Endothelial cell of umbilical vein (primary cell): ENCODE measurements at regions not wholly inside any gene's neighbourhood (a gene's known extent, or its start where the extent isn't known, plus 50 kb on each side); places are given as distances from the start of the nearest gene placed in this dataset.

Experiments used
- BruUV-seq: library from RNA; stranded (reverse); fragments of 400-500 nt; replicated peaks from 2 replicates; lab custom pipeline; 2021; lab: Mats Ljungman, UMichigan
- CTCF ChIA-PET: fragments of 300-600, 350-600 bp; sonication (Branson Sonifier 250); formaldehyde crosslinking; loops from one replicate; lab custom pipeline; 2021; ENCODE audit warnings: antibody characterized with exemption, inconsistent platforms; lab: Charles Lee
- POLR2A ChIA-PET: fragments of 300-600, 350-600 bp; sonication (Branson Sonifier 250); formaldehyde crosslinking; loops from one replicate; lab custom pipeline; 2021; ENCODE audit warnings: antibody characterized with exemption, inconsistent platforms; lab: Charles Lee
- DNase-seq: peaks from one replicate; pipeline ENCODE4 v3.0.0-alpha.2; 2011; ENCODE audit warnings: low read depth, low spot score
- FAIRE-seq: peaks from 2 replicates; lab custom pipeline; 2011; peaks lifted over from hg19 to GRCh38; lab: Jason Lieb, UNC
- H2AFZ ChIP-seq: 2 replicates; pipeline ENCODE4 v1.6.0; 2012; ENCODE audit warnings: low read depth, low read length, control low read depth, inconsistent platforms
- H3K27ac ChIP-seq: 2 replicates; pipeline ENCODE4 v1.5.1; 2011; ENCODE audit warnings: low read depth, mild to moderate bottlenecking, control low read depth, low read length, moderate library complexity; ENCODE audit not compliant: insufficient read depth
- H3K27me3 ChIP-seq, 2 experiments: 2 replicates each; pipeline versions ENCODE4 v1.6.0 to v1.6.1; 2011; ENCODE audit warnings: low read length in 2 of 2, mixed read lengths in 1 of 2; ENCODE audit not compliant: control insufficient read depth in 2 of 2, insufficient read depth in 2 of 2
- H3K36me3 ChIP-seq, 2 experiments: 2 replicates in 1 of 2; 3 replicates in 1 of 2; pipeline ENCODE4 v1.5.1; 2011; ENCODE audit warnings: low read length in 2 of 2, mild to moderate bottlenecking in 1 of 2, moderate library complexity in 1 of 2; ENCODE audit not compliant: control insufficient read depth in 2 of 2, insufficient read depth in 2 of 2; ENCODE audit errors: extremely low read depth in 1 of 2
- H3K4me1 ChIP-seq: 3 replicates; pipeline ENCODE4 v1.5.1; 2011; ENCODE audit warnings: mild to moderate bottlenecking, low read length; ENCODE audit not compliant: control insufficient read depth, insufficient read depth; ENCODE audit errors: extremely low read depth
- H3K4me2 ChIP-seq: 2 replicates; pipeline ENCODE4 v1.6.1; 2011; ENCODE audit warnings: low read length, control low read depth, mixed read lengths; ENCODE audit not compliant: insufficient read depth
- H3K4me3 ChIP-seq, 3 experiments: fragments of 200-600 bp in 1 of 3; sonication (generic), shearing (Covaris generic) in 1 of 3; replicated peaks in 1 of 3; 2 replicates each; pipeline ENCODE4 v1.5.1; 2011 to 2016; ENCODE audit warnings: control low read depth in 3 of 3, low read length in 3 of 3, mild to moderate bottlenecking in 2 of 3, inconsistent platforms in 1 of 3, low read depth in 1 of 3, moderate library complexity in 1 of 3; ENCODE audit not compliant: insufficient read depth in 1 of 3
- H3K79me2 ChIP-seq: 2 replicates; pipeline ENCODE4 v1.6.0; 2012; ENCODE audit warnings: low read length, inconsistent platforms; ENCODE audit not compliant: control insufficient read depth, insufficient read depth
- H3K9ac ChIP-seq: replicated peaks from 2 replicates; pipeline ENCODE3; 2011; ENCODE audit warnings: low read length, control low read depth; ENCODE audit not compliant: insufficient read depth; ENCODE audit errors: extremely low read depth
- H3K9me1 ChIP-seq: replicated peaks from 3 replicates; pipeline ENCODE4 v1.6.0; 2011; ENCODE audit warnings: mild to moderate bottlenecking, low read length; ENCODE audit not compliant: control insufficient read depth, insufficient read depth; ENCODE audit errors: extremely low read depth
- H3K9me3 ChIP-seq: replicated peaks from 2 replicates; pipeline ENCODE4 v1.5.1; 2012; ENCODE audit warnings: low read length, inconsistent platforms; ENCODE audit not compliant: control insufficient read depth, insufficient read depth
- H4K20me1 ChIP-seq: replicated peaks from 2 replicates; pipeline ENCODE3; 2011; ENCODE audit warnings: mild to moderate bottlenecking, low read length; ENCODE audit not compliant: control insufficient read depth, insufficient read depth; ENCODE audit errors: extremely low read depth
- EZH2 ChIP-seq: IDR thresholded peaks from 2 replicates; pipeline ENCODE4 v1.6.1; 2012; ENCODE audit warnings: borderline replicate concordance, low read depth, mild to moderate bottlenecking, moderate library complexity, low read length, inconsistent platforms; ENCODE audit not compliant: severe bottlenecking
- FOS ChIP-seq: IDR thresholded peaks from 2 replicates; pipeline ENCODE4 v1.6.1; 2011; ENCODE audit warnings: mild to moderate bottlenecking, low read length, moderate library complexity, borderline replicate concordance; ENCODE audit not compliant: insufficient read depth
- GATA2 ChIP-seq: IDR thresholded peaks from 2 replicates; pipeline ENCODE4 v1.7.0; 2011; ENCODE audit warnings: low read depth, mild to moderate bottlenecking, moderate library complexity, mixed read lengths, low read length; ENCODE audit not compliant: insufficient read length, insufficient read depth
- JUN ChIP-seq: IDR thresholded peaks from 2 replicates; pipeline ENCODE4 v1.6.1; 2011; ENCODE audit warnings: borderline replicate concordance, low read depth; ENCODE audit not compliant: insufficient read length, insufficient read depth
- MAX ChIP-seq: IDR thresholded peaks from 2 replicates; pipeline ENCODE4 v1.6.1; 2011; ENCODE audit not compliant: insufficient read depth, insufficient read length
- MYC ChIP-seq: IDR thresholded peaks from one replicate; pipeline ENCODE4 v1.6.1; 2011; ENCODE audit warnings: mild to moderate bottlenecking, low read depth, low read length
- POLR2A ChIP-seq: IDR thresholded peaks from 2 replicates; pipeline ENCODE4 v1.6.1; 2012; ENCODE audit warnings: low read depth, mild to moderate bottlenecking, control low read depth, low read length
- POLR2AphosphoS5 ChIP-seq: IDR thresholded peaks from 2 replicates; pipeline ENCODE4 v1.6.1; 2012; ENCODE audit warnings: low read depth, mild to moderate bottlenecking, control low read depth, low read length, moderate library complexity; ENCODE audit not compliant: insufficient read depth
- dilution Hi-C: fragments of 300-500 bp; cut with MboI; formaldehyde crosslinking; loops from one replicate; pipeline ENCODE4 v1.15.0; 2019; ENCODE audit warnings: low sequenced_read_pairs; ENCODE audit not compliant: extremely low pct_ligation_motif_present
- intact Hi-C: fragments of 100-400 bp; cut with micrococcal nuclease; formaldehyde crosslinking; loops from one replicate; pipeline ENCODE4 v1.10.0; 2022
- TF ChIP-seq, protein P1 (sequence below), 2 donors: IDR thresholded peaks; 1 replicate in 1 of 2; 2 replicates in 1 of 2; pipeline ENCODE4 v1.5.1; 2011; ENCODE audit warnings: low read length in 2 of 2, mild to moderate bottlenecking in 2 of 2, moderate library complexity in 2 of 2, control low read depth in 1 of 2, inconsistent platforms in 1 of 2, low read depth in 1 of 2; ENCODE audit not compliant: insufficient read depth in 1 of 2; ENCODE audit errors: extremely low read depth in 1 of 2

DNA sequence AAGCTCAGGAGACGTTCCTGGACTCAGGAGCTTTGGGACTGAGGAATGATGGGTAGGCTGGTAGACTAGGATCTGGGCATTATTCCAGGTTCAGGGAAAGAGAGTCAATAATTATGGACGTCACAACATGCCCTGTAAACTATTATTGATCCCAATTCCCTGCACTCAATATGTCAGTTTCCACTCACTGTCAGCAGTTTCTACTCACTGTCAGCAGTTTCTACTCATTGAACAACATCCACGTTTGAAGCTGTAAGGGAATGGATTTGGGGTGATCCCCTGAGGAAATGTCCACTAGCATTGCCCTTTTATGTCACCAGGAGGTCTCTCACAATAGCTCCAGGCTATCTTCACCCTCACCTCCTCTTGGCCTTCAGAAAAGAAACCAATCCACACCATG is 1268.6 kb downstream of the TYW1 start:
- Histone ChIP-seq H2AFZ (no peak overlapping the region), H3K4me1 (no peaks in the 10 kb centered on the region), H3K27me3 (no peaks in the 10 kb centered on the region), H3K79me2 (no peaks in the 10 kb centered on the region), H3K27ac (no peak overlapping the region), H3K9me1 (no peaks in the 10 kb centered on the region), H3K9me3 (peaks cover 9% of the 10 kb centered on the region), H3K36me3 (no peaks in the 10 kb centered on the region), H3K4me2 (no peak overlapping the region), H3K4me3 (no peak overlapping the region), H3K9ac (no peak overlapping the region), H4K20me1 (no peaks in the 10 kb centered on the region)
- intact Hi-C loops, result no loop called here
- ChIA-PET CTCF (no interaction called here), POLR2A (no interaction called here)
- FAIRE-seq (no peak), DNase-seq (no peak)
- BruUV-seq, result no TSS peak
- dilution Hi-C loops, result no loop called here
- no peak for TF ChIP-seq JUN
- no peak for TF ChIP-seq GATA2
- TF ChIP-seq POLR2AphosphoS5, result no peak

GRCh38 chr7:68266004-68266579 is 1269.5 kb downstream of the TYW1 start:
- ChIA-PET POLR2A (no interaction called here), CTCF (no interaction called here)
- TF ChIP-seq POLR2AphosphoS5, result no peak
- TF ChIP-seq, protein P1, sequence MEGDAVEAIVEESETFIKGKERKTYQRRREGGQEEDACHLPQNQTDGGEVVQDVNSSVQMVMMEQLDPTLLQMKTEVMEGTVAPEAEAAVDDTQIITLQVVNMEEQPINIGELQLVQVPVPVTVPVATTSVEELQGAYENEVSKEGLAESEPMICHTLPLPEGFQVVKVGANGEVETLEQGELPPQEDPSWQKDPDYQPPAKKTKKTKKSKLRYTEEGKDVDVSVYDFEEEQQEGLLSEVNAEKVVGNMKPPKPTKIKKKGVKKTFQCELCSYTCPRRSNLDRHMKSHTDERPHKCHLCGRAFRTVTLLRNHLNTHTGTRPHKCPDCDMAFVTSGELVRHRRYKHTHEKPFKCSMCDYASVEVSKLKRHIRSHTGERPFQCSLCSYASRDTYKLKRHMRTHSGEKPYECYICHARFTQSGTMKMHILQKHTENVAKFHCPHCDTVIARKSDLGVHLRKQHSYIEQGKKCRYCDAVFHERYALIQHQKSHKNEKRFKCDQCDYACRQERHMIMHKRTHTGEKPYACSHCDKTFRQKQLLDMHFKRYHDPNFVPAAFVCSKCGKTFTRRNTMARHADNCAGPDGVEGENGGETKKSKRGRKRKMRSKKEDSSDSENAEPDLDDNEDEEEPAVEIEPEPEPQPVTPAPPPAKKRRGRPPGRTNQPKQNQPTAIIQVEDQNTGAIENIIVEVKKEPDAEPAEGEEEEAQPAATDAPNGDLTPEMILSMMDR (IDR thresholded peaks at IDR 0.05; ENCODE audit: extremely low read depth in 1 of 2, insufficient read depth in 1 of 2, low read depth in 1 of 2, low read length in 2 of 2), result no peak
- TF ChIP-seq GATA2, result no peak
- TF ChIP-seq EZH2, result no peak
- no peak for TF ChIP-seq FOS
- no peak for TF ChIP-seq MYC
- TF ChIP-seq POLR2A, result no peak
- no peak for TF ChIP-seq MAX
- no peak for TF ChIP-seq JUN
- H3K79me2 ChIP-seq, result no peaks in the 10 kb centered on the region
- no peaks in the 10 kb centered on the region for H3K4me1 ChIP-seq
- no peaks in the 10 kb centered on the region for H3K36me3 ChIP-seq
- peaks cover 9% of the 10 kb centered on the region for H3K9me3 ChIP-seq
- H2AFZ ChIP-seq, result no peak overlapping the region
- H3K4me3 ChIP-seq, result no peak overlapping the region
- H3K9me1 ChIP-seq, result no peaks in the 10 kb centered on the region
- no peaks in the 10 kb centered on the region for H3K27me3 ChIP-seq
- FAIRE-seq (no peak), DNase-seq (no peak)
- no TSS peak for BruUV-seq
- intact Hi-C loops (no loop called here), dilution Hi-C loops (no loop called here)
- H4K20me1 ChIP-seq, result no peaks in the 10 kb centered on the region
- H3K9ac ChIP-seq, result no peak overlapping the region
- no peak overlapping the region for H3K27ac ChIP-seq
- H3K4me2 ChIP-seq, result no peak overlapping the region
